GM19372 (cell line): ENCODE measurements at regions not wholly inside any gene's neighbourhood (a gene's known extent, or its start where the extent isn't known, plus 50 kb on each side); places are given as distances from the start of the nearest gene placed in this dataset.
"Not testable (repeated sequence)": the region's sequence is repeated elsewhere in the genome, so short reads cannot be mapped to it uniquely, and the experiment has no call there.

Experiments
- ATAC-seq: cut with Tn5 transposase; IDR thresholded peaks from one replicate; pipeline ENCODE4 v1.9.1; 2021; ENCODE audit warnings: mild to moderate bottlenecking, low read depth, moderate library complexity; ENCODE audit not compliant: unreplicated experiment

- ATAC-seq = not testable (repeated sequence)
Observed at GRCh38 chr15:20245856-20246255, 295.7 kb downstream of the GOLGA6L6 start.

- ATAC-seq = not testable (repeated sequence)
Observed at GRCh38 chr15:20244792-20245191, 296.8 kb downstream of the GOLGA6L6 start.

DNA sequence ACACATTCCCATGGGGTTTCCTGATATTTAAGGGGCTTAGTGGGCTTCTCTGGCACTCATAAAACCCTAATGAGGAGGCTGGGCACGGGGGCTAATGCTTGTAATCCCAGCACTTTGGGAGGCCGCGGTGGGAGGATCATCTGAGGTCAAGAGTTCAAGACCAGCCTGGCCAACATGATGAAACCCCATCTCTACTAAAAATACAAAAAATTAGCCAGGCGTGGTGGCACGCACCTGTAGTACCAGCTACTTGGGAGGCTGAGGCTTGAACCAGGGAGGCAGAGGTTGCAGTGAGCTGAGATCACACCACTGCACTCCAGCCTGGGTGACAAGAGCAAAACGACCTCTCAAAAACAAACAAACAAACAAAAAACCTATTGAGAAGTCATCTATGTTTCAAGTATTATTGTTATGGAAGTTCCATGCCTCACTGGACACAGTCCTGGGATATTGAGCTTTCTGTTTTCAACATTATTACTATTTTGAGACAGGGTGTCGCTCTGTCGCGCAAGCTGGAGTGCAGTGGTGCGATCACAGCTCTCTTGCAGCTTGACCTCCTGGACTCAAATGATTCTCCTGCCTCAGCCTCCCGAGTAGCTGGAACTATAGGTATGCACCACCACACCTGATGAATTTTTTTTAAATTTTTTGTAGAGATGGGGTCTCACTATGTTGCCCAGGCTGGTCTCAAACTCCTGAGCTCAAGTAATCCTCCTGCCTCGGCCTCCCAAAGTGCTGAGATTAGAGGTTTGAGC, 297.9 kb downstream of the GOLGA6L6 start:
- ATAC-seq = not testable (repeated sequence)

- ATAC-seq = not testable (repeated sequence)
Observed at GRCh38 chr15:20240366-20240917, 301.2 kb downstream of the GOLGA6L6 start.

DNA sequence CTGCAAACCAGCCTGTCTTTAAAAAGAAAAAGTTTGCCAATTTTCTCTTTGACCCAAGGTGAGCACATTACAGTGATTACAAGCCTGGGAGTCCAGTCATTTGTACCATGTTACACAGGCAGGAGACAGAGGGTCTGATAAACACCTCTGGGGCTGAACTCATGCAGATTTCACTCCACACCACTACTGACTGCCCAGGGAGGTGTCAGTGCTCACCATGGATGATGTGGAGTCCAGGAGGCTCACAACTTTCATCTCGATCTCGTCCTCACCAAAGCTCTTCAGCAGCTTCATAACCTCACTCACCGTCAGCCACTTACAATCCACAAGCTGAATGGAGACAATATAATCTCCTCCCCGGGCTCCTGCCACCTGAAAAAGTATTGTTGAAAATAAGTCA, 302.4 kb downstream of the GOLGA6L6 start:
- not testable (repeated sequence) for ATAC-seq

DNA sequence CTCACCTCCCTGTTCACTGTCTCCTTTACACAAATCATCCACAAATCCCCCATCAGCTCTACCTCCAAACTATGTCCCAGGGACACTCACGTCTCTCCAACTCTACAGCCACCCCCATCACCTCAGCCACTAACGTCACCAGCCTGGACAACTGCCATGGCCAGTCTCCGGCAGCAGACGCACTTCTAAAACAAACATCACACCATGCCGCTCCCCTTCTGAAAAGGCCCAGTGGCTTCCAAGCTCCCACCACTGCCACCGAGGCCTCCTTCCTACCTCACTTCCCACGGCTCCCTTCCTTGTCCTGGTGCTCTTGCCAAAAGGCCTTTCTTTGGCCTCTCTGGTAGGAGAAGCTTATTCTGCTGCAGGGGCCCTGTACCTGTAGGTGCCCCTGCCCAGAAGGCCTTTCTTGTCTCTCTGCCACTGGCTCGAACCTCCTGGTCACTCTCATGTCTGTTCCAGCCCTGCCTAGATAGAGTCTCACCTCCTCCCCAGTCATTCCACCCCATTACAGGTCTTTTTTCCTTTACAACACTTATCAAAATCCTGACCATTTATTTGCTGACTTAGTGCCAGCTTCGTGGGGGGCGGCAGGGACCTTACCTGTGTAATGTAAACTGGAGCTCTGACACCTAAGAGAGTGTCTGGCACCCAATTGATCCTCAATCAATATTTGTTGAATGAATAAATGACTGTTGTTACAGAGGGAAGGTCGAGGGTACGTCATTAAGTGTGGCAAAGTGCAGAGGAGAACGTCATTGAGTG, 304.2 kb downstream of the GOLGA6L6 start:
- ATAC-seq = not testable (repeated sequence)

DNA sequence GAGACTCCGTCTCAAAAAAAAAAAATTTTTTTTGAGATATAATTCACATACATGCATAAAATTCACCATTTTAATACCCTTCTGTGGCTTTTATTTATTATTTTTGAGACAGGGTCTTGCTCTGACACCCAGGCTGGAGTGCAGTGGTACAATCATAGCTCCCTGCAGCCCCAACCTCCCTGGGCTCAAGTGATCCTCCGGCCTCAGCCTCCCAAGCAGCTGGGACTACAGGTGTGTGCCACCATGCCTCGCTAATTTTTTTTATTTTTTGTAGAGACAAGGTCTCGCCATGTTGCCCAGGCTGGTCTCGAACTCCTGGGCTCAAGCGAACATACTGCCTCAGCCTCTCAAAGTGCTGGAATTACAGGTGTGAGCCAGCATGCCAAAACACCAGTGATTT, 305.9 kb downstream of the GOLGA6L6 start:
- ATAC-seq = not testable (repeated sequence)

DNA sequence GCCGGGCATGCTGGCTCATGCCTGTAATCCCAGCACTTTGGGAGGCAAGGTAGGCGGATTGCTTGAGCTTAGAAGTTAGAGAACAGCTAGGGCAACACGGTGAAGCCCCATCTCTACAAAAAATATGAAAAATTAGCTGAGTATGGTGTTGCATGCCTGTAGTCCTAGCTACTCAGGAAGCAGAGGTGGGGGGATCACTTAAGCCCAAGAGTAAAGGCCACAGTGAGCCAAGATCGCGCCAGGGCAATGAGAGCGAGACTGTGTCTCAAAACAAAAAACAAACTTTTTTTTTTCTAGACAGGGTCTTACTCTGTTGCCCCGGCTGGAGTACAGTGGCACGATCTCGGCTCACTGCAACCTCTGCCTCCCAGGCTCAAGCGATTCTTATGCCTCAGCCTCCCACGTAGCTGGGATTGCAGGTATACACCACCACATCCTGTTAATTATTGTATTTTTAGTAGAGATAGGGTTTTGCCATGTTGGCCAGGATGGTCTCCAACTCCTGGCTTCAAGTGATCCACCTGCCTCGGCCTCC, 307.5 kb downstream of the GOLGA6L6 start:
- ATAC-seq = not testable (repeated sequence)

GRCh38 chr15:20232457-20232856, 309.1 kb downstream of the GOLGA6L6 start:
- not testable (repeated sequence) for ATAC-seq

- ATAC-seq = not testable (repeated sequence)
Observed at GRCh38 chr15:20230656-20231055, 310.9 kb downstream of the GOLGA6L6 start.

- not testable (repeated sequence) for ATAC-seq
Observed at GRCh38 chr15:20228791-20229190, 312.8 kb downstream of the GOLGA6L6 start.

DNA sequence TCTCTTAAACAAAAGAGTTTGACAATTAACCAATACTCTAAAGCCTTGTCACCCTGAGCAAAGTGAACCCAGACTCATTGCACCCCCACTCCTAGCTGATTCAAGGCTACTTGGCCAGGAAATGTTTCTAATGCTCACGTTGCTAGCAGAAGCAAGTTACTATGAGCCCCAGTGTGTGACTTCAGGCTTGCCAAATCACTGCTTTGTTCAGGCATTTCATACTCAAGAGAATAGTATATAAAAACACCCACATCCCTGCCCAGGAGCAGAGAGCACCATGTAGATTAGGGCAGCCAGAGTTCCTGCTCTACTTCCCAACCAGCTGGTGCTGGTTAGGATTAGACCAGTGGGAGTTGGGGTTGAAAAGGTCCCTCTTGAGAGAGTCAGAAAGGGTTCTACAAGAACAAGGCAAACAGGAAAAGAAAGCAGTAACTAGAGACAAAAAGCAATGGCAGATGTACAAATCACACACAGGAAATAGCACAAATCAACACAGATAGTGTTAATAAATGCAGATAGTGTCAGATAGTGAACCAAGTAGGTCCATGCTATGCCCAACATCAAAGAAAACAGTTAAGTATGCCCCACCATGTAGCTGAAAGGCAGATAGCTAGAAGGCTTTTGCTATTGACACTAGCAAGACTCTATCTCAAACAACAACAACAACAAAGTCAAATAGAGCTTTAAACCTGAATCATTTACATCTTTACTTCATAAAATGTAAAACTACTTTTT, 314.3 kb downstream of the GOLGA6L6 start:
- not testable (repeated sequence) for ATAC-seq

DNA sequence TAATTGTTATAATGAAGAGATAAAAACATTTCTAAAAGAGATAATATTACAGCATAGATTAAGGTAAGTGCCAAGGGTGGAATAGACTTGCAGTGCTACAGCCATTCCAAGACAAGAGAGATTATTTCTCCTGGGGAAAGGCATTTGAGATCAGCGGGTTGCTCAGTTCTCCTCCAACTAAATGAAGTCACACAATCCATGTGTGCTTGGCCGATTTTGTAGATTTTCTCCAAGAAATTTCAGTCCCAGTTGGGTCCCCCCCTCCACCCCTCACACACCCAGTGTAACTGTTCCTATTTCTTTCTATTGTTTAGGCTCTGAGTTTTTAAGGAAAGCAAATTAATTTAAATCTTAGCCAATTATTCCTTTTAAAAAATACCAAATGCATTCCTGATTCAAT, 315.1 kb downstream of the GOLGA6L6 start:
- not testable (repeated sequence) for ATAC-seq

DNA sequence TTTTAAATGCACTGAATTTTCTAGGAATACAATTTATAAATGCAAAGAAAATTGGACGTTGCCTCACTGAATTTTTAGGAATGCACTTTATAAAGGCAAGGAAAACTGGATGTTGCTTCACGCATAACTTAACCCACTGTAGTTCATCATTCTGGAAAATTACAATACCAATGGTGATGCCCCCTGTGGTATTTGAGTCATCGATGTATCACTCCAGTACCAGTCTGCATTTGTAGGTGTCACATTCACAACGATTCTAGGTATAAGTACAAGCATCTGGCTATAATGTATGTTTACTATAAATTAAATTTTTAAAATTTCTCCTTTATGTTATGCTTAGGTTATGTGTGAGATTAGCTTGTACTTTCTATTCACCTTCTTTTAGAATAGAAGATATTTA, 320.5 kb downstream of the GOLGA6L6 start:
- not testable (repeated sequence) for ATAC-seq

DNA sequence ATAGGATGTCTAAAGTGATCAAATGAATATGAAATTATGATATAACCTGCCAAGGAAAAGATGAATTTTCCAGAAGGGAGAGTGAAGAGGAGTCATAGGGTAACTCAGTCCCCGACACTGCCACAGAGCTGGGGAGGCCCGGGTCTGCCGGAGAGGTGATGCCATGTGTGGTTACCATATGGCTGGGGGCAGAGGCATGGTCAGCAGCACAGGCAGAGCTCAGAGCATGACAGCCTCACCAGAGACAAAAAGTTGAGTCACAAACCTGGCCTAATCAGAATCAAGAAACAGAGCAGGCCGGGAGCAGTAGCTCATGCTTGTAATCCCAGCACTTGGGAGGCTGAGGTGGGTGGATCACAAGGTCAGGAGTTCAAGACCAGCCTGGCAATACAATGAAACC, 322.4 kb downstream of the GOLGA6L6 start:
- not testable (repeated sequence) for ATAC-seq

- not testable (repeated sequence) for ATAC-seq
Observed at GRCh38 chr15:20215700-20216099, 325.9 kb downstream of the GOLGA6L6 start.

DNA sequence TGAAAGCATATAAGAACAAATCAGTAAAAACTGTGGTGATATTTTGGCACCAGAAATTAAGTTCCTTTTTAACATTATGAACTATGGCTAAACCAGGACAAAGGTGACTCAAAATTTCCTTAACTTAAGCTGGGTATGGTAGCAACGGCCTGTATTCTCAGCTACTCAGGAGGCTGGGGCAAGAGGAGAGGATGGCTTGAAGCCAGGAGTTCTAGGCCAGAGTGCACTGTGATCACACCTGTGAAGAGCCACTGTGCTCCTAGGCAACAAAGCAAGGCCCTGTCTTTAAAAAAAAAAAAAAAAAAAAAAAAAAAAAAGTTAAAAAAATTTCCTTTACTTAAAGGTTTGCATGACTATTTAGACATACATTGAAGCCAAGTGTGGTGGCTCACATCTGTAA, 327.5 kb downstream of the GOLGA6L6 start:
- ATAC-seq = not testable (repeated sequence)

DNA sequence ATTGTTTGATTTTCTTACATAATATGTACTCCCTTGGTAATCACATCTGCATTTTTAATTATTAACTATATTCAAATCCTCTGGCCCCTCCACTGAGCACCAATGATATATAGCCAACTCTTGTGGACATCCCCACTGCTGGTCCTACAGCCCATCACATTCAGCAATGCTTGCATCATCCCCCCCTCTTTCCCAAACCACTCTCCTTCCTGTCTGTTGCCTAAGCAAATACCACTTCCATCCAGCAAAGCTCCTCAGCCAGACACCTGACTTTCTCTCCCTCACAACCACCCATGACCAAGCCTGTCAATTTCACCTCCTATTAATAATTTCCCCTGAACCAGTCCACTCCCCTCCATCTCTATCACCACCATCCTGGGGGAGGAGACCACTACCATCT, 330.1 kb downstream of the GOLGA6L6 start:
- not testable (repeated sequence) for ATAC-seq

DNA sequence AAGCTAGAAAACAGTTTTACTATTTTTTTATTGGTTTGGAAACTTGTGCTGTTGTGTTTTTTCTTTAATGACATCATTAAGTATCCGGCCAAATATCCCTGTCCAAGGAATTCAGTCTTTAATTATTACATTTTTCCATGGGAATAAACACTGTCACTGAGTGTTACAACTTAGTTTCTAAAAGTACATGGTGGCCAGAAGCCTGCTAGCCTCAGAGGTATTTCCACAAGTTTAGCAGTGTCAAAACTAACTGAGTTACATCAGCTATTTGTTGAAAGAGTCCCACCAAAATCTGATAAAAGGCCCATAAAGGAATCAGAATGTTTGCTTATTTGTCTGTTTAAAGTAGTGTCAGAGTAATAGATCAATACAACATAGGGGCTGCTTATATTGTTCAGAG, 331.6 kb downstream of the GOLGA6L6 start:
- not testable (repeated sequence) for ATAC-seq

DNA sequence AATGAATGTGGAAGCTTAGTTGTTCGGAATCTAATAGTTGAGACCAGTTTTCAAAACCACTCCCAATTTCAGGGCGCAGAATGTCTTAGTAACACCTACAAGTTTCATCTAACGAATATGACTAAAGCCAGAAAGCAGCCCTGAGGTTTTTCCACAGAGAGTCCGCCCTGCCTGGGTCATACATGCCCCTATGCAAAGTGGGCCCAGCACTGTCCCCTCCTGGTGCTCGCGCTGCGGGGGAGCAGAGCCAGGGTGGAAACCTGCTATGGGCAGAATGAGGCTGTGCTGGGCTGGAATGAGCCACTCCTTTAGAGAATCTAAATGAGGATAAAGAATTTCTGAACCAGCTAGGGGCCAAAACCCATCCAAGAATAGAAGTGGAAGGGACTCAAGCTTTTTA, 334.0 kb downstream of the GOLGA6L6 start:
- not testable (repeated sequence) for ATAC-seq
